BLaER1 treated with 17β-estradiol and CSF1 and Interleukin-3, amounts not matched to agents 10 nM and 100 nM (cell line): ENCODE measurements at regions not wholly inside any gene's neighbourhood (a gene's known extent, or its start where the extent isn't known, plus 50 kb on each side); places are given as distances from the start of the nearest gene placed in this dataset.
A peak's percentile ranks its signal among the peaks of the same experiment; 100 is the strongest.

Source experiments
- H3K27ac ChIP-seq, 11 experiments: shearing (Covaris generic); formaldehyde crosslinking; 2 replicates each; pipeline ENCODE4 v1.8.1; 2022
- H3K27me3 ChIP-seq, 11 experiments: shearing (Covaris generic); formaldehyde crosslinking; 2 replicates each; pipeline ENCODE4 v1.8.1; 2022
- H3K36me3 ChIP-seq, 11 experiments: shearing (Covaris generic); formaldehyde crosslinking; 2 replicates each; pipeline ENCODE4 v1.8.1; 2022
- H3K4me1 ChIP-seq, 10 experiments: shearing (Covaris generic); formaldehyde crosslinking; 2 replicates each; pipeline ENCODE4 v1.8.1; 2022
- H3K4me2 ChIP-seq, 11 experiments: shearing (Covaris generic); formaldehyde crosslinking; 2 replicates each; pipeline ENCODE4 v1.8.1; 2022
- H3K4me3 ChIP-seq, 10 experiments: shearing (Covaris generic); formaldehyde crosslinking; 2 replicates each; pipeline ENCODE4 v1.8.1; 2022
- H3K9ac ChIP-seq, 11 experiments: shearing (Covaris generic); formaldehyde crosslinking; 2 replicates each; pipeline ENCODE4 v1.8.1; 2022
- H3K9me3 ChIP-seq, 11 experiments: shearing (Covaris generic); formaldehyde crosslinking; replicated peaks in 1 of 11; 2 replicates each; pipeline ENCODE4 v1.8.1; 2022
- H4K20me1 ChIP-seq, 11 experiments: shearing (Covaris generic); formaldehyde crosslinking; 2 replicates each; pipeline ENCODE4 v1.8.1; 2022
- Cebpa-rat ChIP-seq, 11 experiments: shearing (Covaris generic); IDR thresholded peaks; 2 replicates each; pipeline ENCODE4 v1.8.1; 2022

GRCh38 chr1:5250336-5250735 lies 595.9 kb downstream of the AJAP1 start:
- no peaks in the 10 kb centered on the region for H4K20me1 ChIP-seq
- no peak overlapping the region for H3K9ac ChIP-seq

GRCh38 chr1:5245348-5245747 lies 590.9 kb downstream of the AJAP1 start:
- H3K4me1 ChIP-seq: peaks cover 0 to 7% (median 0%) of the 10 kb centered on the region in 10 experiments; a peak in 2 of 20 replicates
- H3K4me3 ChIP-seq: no peak overlapping the region

More at GRCh38 chr1:5250336-5250735, 595.9 kb downstream of the AJAP1 start:
- 0 out of 22 replicates have a peak overlapping the region, but pooled peaks of 2 of the 11 experiments have one; percentile 5 for H3K4me2 ChIP-seq
- no peaks in the 10 kb centered on the region for H3K36me3 ChIP-seq
- H3K9me3 ChIP-seq: peaks cover 0 to 15% (median 6%) of the 10 kb centered on the region in 11 experiments; a peak in 4 of 22 replicates
- H3K4me1 ChIP-seq: peaks cover 0 to 8% (median 0%) of the 10 kb centered on the region in 10 experiments; a peak in 2 of 20 replicates
- no peak overlapping the region for H3K4me3 ChIP-seq
- H3K27me3 ChIP-seq: no peaks in the 10 kb centered on the region
- TF ChIP-seq Cebpa-rat (IDR thresholded peaks at IDR 0.05): no peak
- no peak overlapping the region for H3K27ac ChIP-seq

GRCh38 chr1:5244631-5245285 lies 590.3 kb downstream of the AJAP1 start:
- Histone ChIP-seq H3K36me3 (no peaks in the 10 kb centered on the region), H3K9ac (no peak overlapping the region), H3K4me1 (peaks cover 0 to 1% (median 0%) of the 10 kb centered on the region in 10 experiments; a peak in 1 of 20 replicates), H3K9me3 (peaks cover 0 to 7% (median 0%) of the 10 kb centered on the region in 11 experiments; a peak in 2 of 22 replicates), H4K20me1 (no peaks in the 10 kb centered on the region), H3K27me3 (no peaks in the 10 kb centered on the region), H3K4me3 (no peak overlapping the region), H3K27ac (no peak overlapping the region), H3K4me2 (no peak overlapping the region)
- TF ChIP-seq Cebpa-rat (IDR thresholded peaks at IDR 0.05): no peak

More at GRCh38 chr1:5245348-5245747, 590.9 kb downstream of the AJAP1 start:
- Histone ChIP-seq H3K27ac (no peak overlapping the region), H3K27me3 (no peaks in the 10 kb centered on the region), H3K36me3 (no peaks in the 10 kb centered on the region), H3K9ac (no peak overlapping the region), H4K20me1 (no peaks in the 10 kb centered on the region), H3K4me2 (no peak overlapping the region), H3K9me3 (peaks cover 0 to 9% (median 0%) of the 10 kb centered on the region in 11 experiments; a peak in 4 of 22 replicates)
- no peak for TF ChIP-seq Cebpa-rat (IDR thresholded peaks at IDR 0.05)

- Histone ChIP-seq H3K36me3 (no peaks in the 10 kb centered on the region), H3K9me3 (no peaks in the 10 kb centered on the region; a peak in 2 of 22 replicates), H4K20me1 (no peaks in the 10 kb centered on the region), H3K4me2 (no peak overlapping the region), H3K9ac (no peak overlapping the region), H3K4me1 (no peaks in the 10 kb centered on the region), H3K4me3 (no peak overlapping the region), H3K27me3 (no peaks in the 10 kb centered on the region), H3K27ac (no peak overlapping the region)
- TF ChIP-seq Cebpa-rat (IDR thresholded peaks at IDR 0.05): no peak
Measured at GRCh38 chr1:5242850-5243249, 588.4 kb downstream of the AJAP1 start.

- Histone ChIP-seq H3K36me3 (no peaks in the 10 kb centered on the region), H4K20me1 (no peaks in the 10 kb centered on the region), H3K9me3 (peaks cover 0 to 7% (median 0%) of the 10 kb centered on the region in 11 experiments; a peak in 1 of 22 replicates), H3K9ac (no peak overlapping the region), H3K27me3 (no peaks in the 10 kb centered on the region), H3K4me3 (no peak overlapping the region), H3K4me1 (no peaks in the 10 kb centered on the region), H3K27ac (no peak overlapping the region), H3K4me2 (no peak overlapping the region)
- no peak for TF ChIP-seq Cebpa-rat (IDR thresholded peaks at IDR 0.05)
Measured at GRCh38 chr1:5239911-5240310, 585.5 kb downstream of the AJAP1 start.

GRCh38 chr1:5238351-5239130 lies 584.1 kb downstream of the AJAP1 start:
- no peaks in the 10 kb centered on the region for H3K27me3 ChIP-seq
- H3K4me3 ChIP-seq: no peak overlapping the region
- no peak overlapping the region for H3K4me2 ChIP-seq
- no peaks in the 10 kb centered on the region for H4K20me1 ChIP-seq
- TF ChIP-seq Cebpa-rat (IDR thresholded peaks at IDR 0.05): no peak
- peaks cover 0 to 16% (median 3%) of the 10 kb centered on the region in 11 experiments; a peak in 11 of 22 replicates for H3K9me3 ChIP-seq
- no peaks in the 10 kb centered on the region for H3K4me1 ChIP-seq
- no peaks in the 10 kb centered on the region for H3K36me3 ChIP-seq
- no peak overlapping the region for H3K9ac ChIP-seq
- no peak overlapping the region for H3K27ac ChIP-seq

- no peak overlapping the region for H3K4me3 ChIP-seq
- no peaks in the 10 kb centered on the region for H3K4me1 ChIP-seq
- no peak overlapping the region for H3K4me2 ChIP-seq
- no peak overlapping the region for H3K9ac ChIP-seq
- peaks cover 10 to 31% (median 14%) of the 10 kb centered on the region in 11 experiments for H3K9me3 ChIP-seq
- TF ChIP-seq Cebpa-rat (IDR thresholded peaks at IDR 0.05): no peak
- no peaks in the 10 kb centered on the region for H4K20me1 ChIP-seq
- no peaks in the 10 kb centered on the region for H3K27me3 ChIP-seq
- H3K27ac ChIP-seq: no peak overlapping the region
- H3K36me3 ChIP-seq: no peaks in the 10 kb centered on the region
Measured at GRCh38 chr1:5235355-5235899, 581.0 kb downstream of the AJAP1 start.

GRCh38 chr1:5232537-5232936 lies 578.1 kb downstream of the AJAP1 start:
- Histone ChIP-seq H3K36me3 (no peaks in the 10 kb centered on the region), H3K9ac (no peak overlapping the region), H3K4me3 (no peak overlapping the region), H3K27ac (no peak overlapping the region), H4K20me1 (no peaks in the 10 kb centered on the region), H3K4me2 (no peak overlapping the region), H3K27me3 (no peaks in the 10 kb centered on the region), H3K4me1 (no peaks in the 10 kb centered on the region), H3K9me3 (peaks cover 10 to 28% (median 14%) of the 10 kb centered on the region in 11 experiments)
- no peak for TF ChIP-seq Cebpa-rat (IDR thresholded peaks at IDR 0.05)

GRCh38 chr1:5231541-5232315 lies 577.3 kb downstream of the AJAP1 start:
- H3K27me3 ChIP-seq: no peaks in the 10 kb centered on the region
- peaks cover 10 to 24% (median 14%) of the 10 kb centered on the region in 11 experiments for H3K9me3 ChIP-seq
- H4K20me1 ChIP-seq: no peaks in the 10 kb centered on the region
- H3K4me2 ChIP-seq: no peak overlapping the region
- no peaks in the 10 kb centered on the region for H3K36me3 ChIP-seq
- H3K4me3 ChIP-seq: no peak overlapping the region
- no peak for TF ChIP-seq Cebpa-rat (IDR thresholded peaks at IDR 0.05)
- H3K4me1 ChIP-seq: no peaks in the 10 kb centered on the region
- H3K9ac ChIP-seq: no peak overlapping the region
- H3K27ac ChIP-seq: no peak overlapping the region
